ENCODE measurements at regions not wholly inside any gene's neighbourhood (a gene's known extent, or its start where the extent isn't known, plus 50 kb on each side); places are given as distances from the start of the nearest gene placed in this dataset.

GRCh38 chr5:167863883-167864282 is 427.6 kb upstream of the WWC1 start:
- H3K27me3 ChIP-seq (replicated peaks; ENCODE audit: control insufficient read depth, insufficient read depth, low read length) = no peaks in the 10 kb centered on the region
- H3K4me3 ChIP-seq (replicated peaks; ENCODE audit: low read depth, low read length) = no peak overlapping the region
- no peak for TF ChIP-seq CTCF (IDR thresholded peaks at IDR 0.05; ENCODE audit: insufficient read depth, low read length, poor library complexity, severe bottlenecking)
- no peaks in the 10 kb centered on the region for H3K36me3 ChIP-seq (ENCODE audit: control insufficient read depth, insufficient read depth, low read length)
- DNase-seq (ENCODE audit: extremely low read depth, insufficient read length) = no peak

GRCh38 chr5:167864801-167865200 is 426.6 kb upstream of the WWC1 start:
- no peaks in the 10 kb centered on the region for H3K36me3 ChIP-seq (ENCODE audit: control insufficient read depth, insufficient read depth, low read length)
- DNase-seq (ENCODE audit: extremely low read depth, insufficient read length) = no peak
- H3K27me3 ChIP-seq (replicated peaks; ENCODE audit: control insufficient read depth, insufficient read depth, low read length) = no peaks in the 10 kb centered on the region
- no peak for TF ChIP-seq CTCF (IDR thresholded peaks at IDR 0.05; ENCODE audit: insufficient read depth, low read length, poor library complexity, severe bottlenecking)
- no peak overlapping the region for H3K4me3 ChIP-seq (replicated peaks; ENCODE audit: low read depth, low read length)

GRCh38 chr5:167866797-167867196 is 424.6 kb upstream of the WWC1 start:
- no peak for TF ChIP-seq CTCF (IDR thresholded peaks at IDR 0.05; ENCODE audit: insufficient read depth, low read length, poor library complexity, severe bottlenecking)
- H3K36me3 ChIP-seq (ENCODE audit: control insufficient read depth, insufficient read depth, low read length) = no peaks in the 10 kb centered on the region
- H3K27me3 ChIP-seq (replicated peaks; ENCODE audit: control insufficient read depth, insufficient read depth, low read length) = no peaks in the 10 kb centered on the region
- DNase-seq (ENCODE audit: extremely low read depth, insufficient read length) = no peak
- no peak overlapping the region for H3K4me3 ChIP-seq (replicated peaks; ENCODE audit: low read depth, low read length)

- no peak for DNase-seq (ENCODE audit: extremely low read depth, insufficient read length)
- no peak for TF ChIP-seq CTCF (IDR thresholded peaks at IDR 0.05; ENCODE audit: insufficient read depth, low read length, poor library complexity, severe bottlenecking)
- Histone ChIP-seq H3K27me3 (replicated peaks; ENCODE audit: control insufficient read depth, insufficient read depth, low read length) (no peaks in the 10 kb centered on the region), H3K36me3 (ENCODE audit: control insufficient read depth, insufficient read depth, low read length) (no peaks in the 10 kb centered on the region), H3K4me3 (replicated peaks; ENCODE audit: low read depth, low read length) (no peak overlapping the region)
These were observed 424.2 kb upstream of the WWC1 start for GRCh38 chr5:167867281-167867680.

GRCh38 chr5:167869125-167869524 is 422.3 kb upstream of the WWC1 start:
- Histone ChIP-seq H3K36me3 (ENCODE audit: control insufficient read depth, insufficient read depth, low read length) (no peaks in the 10 kb centered on the region), H3K4me3 (replicated peaks; ENCODE audit: low read depth, low read length) (no peak overlapping the region), H3K27me3 (replicated peaks; ENCODE audit: control insufficient read depth, insufficient read depth, low read length) (no peaks in the 10 kb centered on the region)
- TF ChIP-seq CTCF (IDR thresholded peaks at IDR 0.05; ENCODE audit: insufficient read depth, low read length, poor library complexity, severe bottlenecking) = no peak
- DNase-seq (ENCODE audit: extremely low read depth, insufficient read length) = no peak

GRCh38 chr5:167870055-167870454 is 421.4 kb upstream of the WWC1 start:
- Histone ChIP-seq H3K27me3 (replicated peaks; ENCODE audit: control insufficient read depth, insufficient read depth, low read length) (no peaks in the 10 kb centered on the region), H3K4me3 (replicated peaks; ENCODE audit: low read depth, low read length) (no peak overlapping the region)

More at GRCh38 chr5:167870055-167870454, 421.4 kb upstream of the WWC1 start:
- no peak for TF ChIP-seq CTCF (IDR thresholded peaks at IDR 0.05; ENCODE audit: insufficient read depth, low read length, poor library complexity, severe bottlenecking)
- DNase-seq (ENCODE audit: extremely low read depth, insufficient read length) = no peak
- H3K36me3 ChIP-seq (ENCODE audit: control insufficient read depth, insufficient read depth, low read length) = no peaks in the 10 kb centered on the region
